ENCODE measurements at regions not wholly inside any gene's neighbourhood (a gene's known extent, or its start where the extent isn't known, plus 50 kb on each side); places are given as distances from the start of the nearest gene placed in this dataset.

- no peak for DNase-seq (ENCODE audit: low read depth)
Observed at GRCh38 chr4:102440498-102440897, 60.7 kb upstream of the NFKB1 start.

GRCh38 chr4:102441978-102442911, 58.9 kb upstream of the NFKB1 start:
- DNase-seq (ENCODE audit: low read depth): no peak

- DNase-seq (ENCODE audit: low read depth): no peak
Observed at GRCh38 chr4:102444752-102445151, 56.4 kb upstream of the NFKB1 start.

- no peak for DNase-seq (ENCODE audit: low read depth)
Observed at GRCh38 chr4:102445213-102445612, 55.9 kb upstream of the NFKB1 start.

- no peak for DNase-seq (ENCODE audit: low read depth)
Observed at GRCh38 chr4:102447413-102447812, 53.7 kb upstream of the NFKB1 start.

- DNase-seq (ENCODE audit: low read depth): no peak
Observed at GRCh38 chr4:102449751-102450352, 51.3 kb upstream of the NFKB1 start.

- DNase-seq (ENCODE audit: low read depth): no peak
Observed at GRCh38 chr4:102451266-102451665, 49.9 kb upstream of the NFKB1 start.
